ENCODE measurements at regions not wholly inside any gene's neighbourhood (a gene's known extent, or its start where the extent isn't known, plus 50 kb on each side); places are given as distances from the start of the nearest gene placed in this dataset.

GRCh38 chr20:43863821-43864544 is 50.7 kb upstream of the TOX2 start:
- no peak overlapping the region for H3K27ac ChIP-seq
- no peak for TF ChIP-seq ZFX (IDR thresholded peaks at IDR 0.05)
- TF ChIP-seq, protein P1, sequence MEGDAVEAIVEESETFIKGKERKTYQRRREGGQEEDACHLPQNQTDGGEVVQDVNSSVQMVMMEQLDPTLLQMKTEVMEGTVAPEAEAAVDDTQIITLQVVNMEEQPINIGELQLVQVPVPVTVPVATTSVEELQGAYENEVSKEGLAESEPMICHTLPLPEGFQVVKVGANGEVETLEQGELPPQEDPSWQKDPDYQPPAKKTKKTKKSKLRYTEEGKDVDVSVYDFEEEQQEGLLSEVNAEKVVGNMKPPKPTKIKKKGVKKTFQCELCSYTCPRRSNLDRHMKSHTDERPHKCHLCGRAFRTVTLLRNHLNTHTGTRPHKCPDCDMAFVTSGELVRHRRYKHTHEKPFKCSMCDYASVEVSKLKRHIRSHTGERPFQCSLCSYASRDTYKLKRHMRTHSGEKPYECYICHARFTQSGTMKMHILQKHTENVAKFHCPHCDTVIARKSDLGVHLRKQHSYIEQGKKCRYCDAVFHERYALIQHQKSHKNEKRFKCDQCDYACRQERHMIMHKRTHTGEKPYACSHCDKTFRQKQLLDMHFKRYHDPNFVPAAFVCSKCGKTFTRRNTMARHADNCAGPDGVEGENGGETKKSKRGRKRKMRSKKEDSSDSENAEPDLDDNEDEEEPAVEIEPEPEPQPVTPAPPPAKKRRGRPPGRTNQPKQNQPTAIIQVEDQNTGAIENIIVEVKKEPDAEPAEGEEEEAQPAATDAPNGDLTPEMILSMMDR (conservative IDR thresholded peaks at IDR 0.05): no peak

- TF ChIP-seq ZFX (IDR thresholded peaks at IDR 0.05): no peak
- TF ChIP-seq, protein P1 (conservative IDR thresholded peaks at IDR 0.05): no peak
- H3K27ac ChIP-seq: no peak overlapping the region
These were observed 51.3 kb upstream of the TOX2 start for GRCh38 chr20:43863330-43863729.

GRCh38 chr20:43862438-43862837 is 52.2 kb upstream of the TOX2 start:
- TF ChIP-seq, protein P1 (conservative IDR thresholded peaks at IDR 0.05): no peak
- TF ChIP-seq ZFX (IDR thresholded peaks at IDR 0.05): no peak
- H3K27ac ChIP-seq: no peak overlapping the region

- TF ChIP-seq, protein P1 (conservative IDR thresholded peaks at IDR 0.05): no peak
- no peak for TF ChIP-seq ZFX (IDR thresholded peaks at IDR 0.05)
- no peak overlapping the region for H3K27ac ChIP-seq
These were observed 54.7 kb upstream of the TOX2 start for GRCh38 chr20:43859994-43860393.

GRCh38 chr20:43857932-43858331 is 56.7 kb upstream of the TOX2 start:
- no peak for TF ChIP-seq ZFX (IDR thresholded peaks at IDR 0.05)
- TF ChIP-seq, protein P1 (conservative IDR thresholded peaks at IDR 0.05): no peak

DNA sequence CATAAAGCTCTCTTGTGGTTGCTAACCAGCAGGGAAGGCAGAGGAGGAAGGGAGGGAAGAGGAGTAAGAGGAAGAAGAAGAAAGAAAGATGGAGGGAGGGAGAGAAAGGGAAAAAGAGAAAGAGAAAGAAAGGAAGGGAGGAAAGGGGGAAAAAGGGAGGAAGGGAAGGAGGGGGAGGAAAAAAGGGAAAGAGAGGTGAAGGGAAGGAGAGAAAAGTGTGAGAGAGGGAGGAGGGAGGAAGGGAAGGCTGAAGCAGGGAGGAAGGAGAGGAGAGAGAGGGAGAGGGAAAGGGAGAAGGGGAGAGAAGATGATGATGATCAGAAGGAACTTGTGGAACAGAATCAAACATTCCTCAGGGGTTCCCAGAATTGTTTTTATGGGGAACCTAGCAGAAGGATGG is 57.5 kb upstream of the TOX2 start:
- H3K27ac ChIP-seq: no peak overlapping the region
- no peak for TF ChIP-seq ZFX (IDR thresholded peaks at IDR 0.05)
- TF ChIP-seq, protein P1 (conservative IDR thresholded peaks at IDR 0.05): no peak

More at GRCh38 chr20:43857932-43858331, 56.7 kb upstream of the TOX2 start:
- no peak overlapping the region for H3K27ac ChIP-seq

DNA sequence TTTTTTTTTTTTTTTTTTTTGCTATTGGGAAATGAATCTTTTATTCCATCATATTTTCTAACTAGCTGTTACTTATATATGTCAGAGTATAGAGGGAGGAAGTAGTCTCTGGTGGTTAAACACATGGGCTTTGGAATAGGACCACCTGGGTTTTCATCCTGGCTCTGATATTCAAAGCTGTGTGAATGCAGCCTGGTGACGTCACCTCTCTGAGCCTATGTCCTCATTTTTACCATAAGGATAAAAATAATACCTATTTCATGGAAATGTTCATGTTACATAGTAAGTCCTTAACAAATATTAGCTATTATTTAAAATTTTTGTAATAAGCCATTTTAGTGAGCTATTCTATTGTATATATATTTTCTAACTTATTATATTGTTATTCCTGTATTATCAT is 58.8 kb upstream of the TOX2 start:
- TF ChIP-seq, protein P1 (conservative IDR thresholded peaks at IDR 0.05): no peak
- no peak for TF ChIP-seq ZFX (IDR thresholded peaks at IDR 0.05)
- H3K27ac ChIP-seq: no peak overlapping the region

Measured in C4-2B (cell line).